ENCODE measurements at regions not wholly inside any gene's neighbourhood (a gene's known extent, or its start where the extent isn't known, plus 50 kb on each side); places are given as distances from the start of the nearest gene placed in this dataset.

DNA sequence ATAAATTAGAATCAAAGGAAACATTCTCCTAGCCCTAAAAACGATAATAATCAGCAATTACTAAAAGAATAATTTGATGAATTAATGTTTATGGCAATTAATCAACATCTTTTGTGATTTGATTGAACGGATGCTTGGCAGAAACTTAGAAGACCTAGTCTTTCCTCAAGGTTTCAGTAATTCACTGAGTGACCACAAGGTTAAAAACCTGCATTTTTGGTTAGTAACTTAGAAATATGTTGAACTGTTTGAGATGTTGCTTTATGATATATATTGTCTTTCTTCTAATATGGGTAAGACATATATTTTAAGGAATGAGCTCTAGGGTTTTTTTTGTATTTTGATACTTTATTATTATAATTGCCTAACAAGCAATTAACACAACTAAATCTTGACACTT lies 793.0 kb upstream of the NDST4 start:
- DNase-seq (ENCODE audit: low spot score), result no peak
- TF ChIP-seq, protein P1, sequence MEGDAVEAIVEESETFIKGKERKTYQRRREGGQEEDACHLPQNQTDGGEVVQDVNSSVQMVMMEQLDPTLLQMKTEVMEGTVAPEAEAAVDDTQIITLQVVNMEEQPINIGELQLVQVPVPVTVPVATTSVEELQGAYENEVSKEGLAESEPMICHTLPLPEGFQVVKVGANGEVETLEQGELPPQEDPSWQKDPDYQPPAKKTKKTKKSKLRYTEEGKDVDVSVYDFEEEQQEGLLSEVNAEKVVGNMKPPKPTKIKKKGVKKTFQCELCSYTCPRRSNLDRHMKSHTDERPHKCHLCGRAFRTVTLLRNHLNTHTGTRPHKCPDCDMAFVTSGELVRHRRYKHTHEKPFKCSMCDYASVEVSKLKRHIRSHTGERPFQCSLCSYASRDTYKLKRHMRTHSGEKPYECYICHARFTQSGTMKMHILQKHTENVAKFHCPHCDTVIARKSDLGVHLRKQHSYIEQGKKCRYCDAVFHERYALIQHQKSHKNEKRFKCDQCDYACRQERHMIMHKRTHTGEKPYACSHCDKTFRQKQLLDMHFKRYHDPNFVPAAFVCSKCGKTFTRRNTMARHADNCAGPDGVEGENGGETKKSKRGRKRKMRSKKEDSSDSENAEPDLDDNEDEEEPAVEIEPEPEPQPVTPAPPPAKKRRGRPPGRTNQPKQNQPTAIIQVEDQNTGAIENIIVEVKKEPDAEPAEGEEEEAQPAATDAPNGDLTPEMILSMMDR (IDR thresholded peaks at IDR 0.05; ENCODE audit: borderline replicate concordance, control extremely low read depth, extremely low read depth, insufficient read depth, missing control alignments), result no peak
- in situ Hi-C loops (cut with MboI; ENCODE audit: low sequenced_read_pairs, unreplicated experiment), result no loop called here

DNA sequence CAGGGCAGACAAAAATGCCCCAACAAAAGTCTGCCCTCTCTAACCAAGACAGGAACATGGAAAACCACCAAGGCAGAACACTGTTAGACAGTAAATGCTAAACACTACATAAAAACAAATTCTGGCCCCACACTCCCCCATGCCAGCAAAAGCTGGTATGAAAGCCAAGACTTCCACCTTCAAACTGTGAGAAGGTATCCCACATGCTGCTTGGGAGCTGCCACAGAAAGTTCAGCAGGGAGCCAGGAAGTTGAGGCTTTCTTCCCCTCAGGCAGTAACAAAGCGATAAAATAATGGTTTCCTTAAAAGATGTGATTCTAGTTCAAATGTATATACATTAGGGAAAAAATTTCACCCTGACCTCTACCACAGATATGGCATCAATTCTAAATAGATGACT lies 770.4 kb upstream of the NDST4 start:
- TF ChIP-seq, protein P1 (IDR thresholded peaks at IDR 0.05; ENCODE audit: borderline replicate concordance, control extremely low read depth, extremely low read depth, insufficient read depth, missing control alignments), result no peak
- DNase-seq (ENCODE audit: low spot score), result no peak
- in situ Hi-C loops (cut with MboI; ENCODE audit: low sequenced_read_pairs, unreplicated experiment), result no loop called here

DNA sequence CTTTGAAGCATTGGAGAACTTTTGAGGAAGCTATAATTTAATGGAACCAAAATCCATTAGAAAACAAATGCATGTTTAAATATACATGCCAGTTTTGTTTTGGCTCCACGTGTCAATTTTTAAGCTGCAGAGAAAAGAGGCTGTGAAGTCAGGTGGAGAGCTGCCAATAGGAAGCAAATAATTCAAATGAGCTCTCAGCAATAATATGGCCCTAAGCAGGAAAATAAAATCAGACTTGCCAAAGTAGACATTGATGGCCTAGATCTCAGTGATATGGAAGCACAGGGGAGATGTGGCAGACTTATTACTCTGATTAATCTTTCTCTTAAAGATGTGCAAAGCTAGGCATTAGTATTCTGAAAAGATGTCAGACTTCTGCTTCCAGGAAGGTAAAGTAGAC lies 769.8 kb upstream of the NDST4 start:
- TF ChIP-seq, protein P1 (IDR thresholded peaks at IDR 0.05; ENCODE audit: borderline replicate concordance, control extremely low read depth, extremely low read depth, insufficient read depth, missing control alignments), result no peak
- in situ Hi-C loops (cut with MboI; ENCODE audit: low sequenced_read_pairs, unreplicated experiment), result no loop called here
- DNase-seq (ENCODE audit: low spot score), result no peak

DNA sequence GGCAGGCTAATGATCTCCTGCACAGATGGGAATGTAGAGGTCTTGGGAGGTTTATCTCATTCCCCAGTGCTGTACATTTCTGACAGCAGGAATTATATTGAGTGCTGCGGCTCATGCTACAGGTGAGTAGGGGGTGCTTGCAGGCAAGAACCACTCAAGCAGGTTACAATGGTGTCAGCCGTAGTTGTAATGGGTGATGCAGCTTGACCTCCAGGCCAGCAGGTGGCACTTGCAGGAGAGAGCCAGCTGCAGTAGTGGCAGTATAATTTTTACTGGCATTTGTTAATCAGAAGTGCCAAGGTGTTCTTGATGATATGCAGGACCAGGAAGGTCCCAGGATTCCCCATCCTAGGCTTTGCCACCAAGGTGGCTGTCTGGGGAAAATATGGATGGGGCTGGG lies 759.6 kb upstream of the NDST4 start:
- in situ Hi-C loops (cut with MboI; ENCODE audit: low sequenced_read_pairs, unreplicated experiment), result loop anchor here (25.0 kb wide), 1 partner anchor 786 kb away; no protein-coding TSS in a partner anchor
- TF ChIP-seq, protein P1 (IDR thresholded peaks at IDR 0.05; ENCODE audit: borderline replicate concordance, control extremely low read depth, extremely low read depth, insufficient read depth, missing control alignments), result no peak
- no peak for DNase-seq (ENCODE audit: low spot score)

DNA sequence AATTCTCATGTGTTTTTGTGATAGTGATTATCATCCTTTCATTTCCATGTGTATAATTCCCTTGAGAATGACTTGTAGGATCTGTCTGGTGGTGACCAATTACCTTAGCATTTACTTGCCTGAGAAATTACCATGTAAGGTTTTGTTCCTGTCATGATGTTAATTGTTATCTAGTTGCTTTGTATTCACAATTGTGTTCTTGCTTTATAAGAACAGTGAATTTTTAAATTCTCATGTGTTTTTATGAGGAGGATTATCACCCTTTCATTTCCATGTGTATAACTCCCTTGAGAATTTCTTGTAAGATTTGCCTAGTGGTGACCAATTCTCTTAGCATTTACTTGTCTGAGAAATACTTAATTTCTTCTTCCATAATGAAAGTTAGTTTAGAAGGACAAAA lies 758.2 kb upstream of the NDST4 start:
- DNase-seq (ENCODE audit: low spot score), result no peak
- in situ Hi-C loops (cut with MboI; ENCODE audit: low sequenced_read_pairs, unreplicated experiment), result loop anchor here (25.0 kb wide), 1 partner anchor 784 kb away; no protein-coding TSS in a partner anchor
- TF ChIP-seq, protein P1 (IDR thresholded peaks at IDR 0.05; ENCODE audit: borderline replicate concordance, control extremely low read depth, extremely low read depth, insufficient read depth, missing control alignments), result no peak

DNA sequence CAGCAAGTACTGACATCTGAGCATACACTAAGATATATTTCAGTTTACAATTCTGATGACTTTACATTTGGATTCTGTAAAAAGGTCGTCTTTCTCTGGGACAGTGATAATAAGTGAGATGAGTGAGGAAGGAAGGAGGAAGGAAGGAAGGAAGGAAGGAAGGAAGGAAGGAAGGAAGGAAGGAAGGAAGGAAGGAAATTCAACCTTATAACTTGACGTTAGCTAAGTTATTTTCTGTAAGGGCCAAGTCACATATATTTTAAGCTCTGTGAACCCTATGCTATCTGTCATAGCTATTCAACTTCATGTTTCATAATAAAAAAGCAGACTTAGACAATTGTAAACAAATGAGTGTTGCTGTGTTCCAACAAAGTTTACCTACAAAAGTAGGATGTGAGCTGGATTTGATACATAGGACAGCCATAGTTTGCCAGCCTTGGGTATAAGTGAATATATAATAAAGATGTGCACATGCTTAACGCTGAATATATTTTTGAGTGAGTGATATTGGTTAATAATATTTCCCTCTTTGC lies 753.0 kb upstream of the NDST4 start:
- TF ChIP-seq, protein P1 (IDR thresholded peaks at IDR 0.05; ENCODE audit: borderline replicate concordance, control extremely low read depth, extremely low read depth, insufficient read depth, missing control alignments), result no peak
- in situ Hi-C loops (cut with MboI; ENCODE audit: low sequenced_read_pairs, unreplicated experiment), result loop anchor here (25.0 kb wide), 1 partner anchor 779 kb away; no protein-coding TSS in a partner anchor
- no peak for DNase-seq (ENCODE audit: low spot score)
